Fibroblast of the aortic adventitia (primary cell): ENCODE measurements at regions not wholly inside any gene's neighbourhood (a gene's known extent, or its start where the extent isn't known, plus 50 kb on each side); places are given as distances from the start of the nearest gene placed in this dataset.

ENCODE experiments used
- DNase-seq: peaks from one replicate; pipeline ENCODE4 v3.0.0-alpha.2; 2010; ENCODE audit warnings: low read depth
- H3K4me3 ChIP-seq: 2 replicates; pipeline ENCODE4 v1.5.1; 2011; ENCODE audit warnings: low read depth, mild to moderate bottlenecking, control low read depth, low read length, moderate library complexity
- TF ChIP-seq, protein P1 (sequence below): IDR thresholded peaks from 2 replicates; pipeline ENCODE4 v1.5.1; 2011; ENCODE audit warnings: mild to moderate bottlenecking, low read length, control low read depth, inconsistent platforms; ENCODE audit not compliant: insufficient read depth

DNA sequence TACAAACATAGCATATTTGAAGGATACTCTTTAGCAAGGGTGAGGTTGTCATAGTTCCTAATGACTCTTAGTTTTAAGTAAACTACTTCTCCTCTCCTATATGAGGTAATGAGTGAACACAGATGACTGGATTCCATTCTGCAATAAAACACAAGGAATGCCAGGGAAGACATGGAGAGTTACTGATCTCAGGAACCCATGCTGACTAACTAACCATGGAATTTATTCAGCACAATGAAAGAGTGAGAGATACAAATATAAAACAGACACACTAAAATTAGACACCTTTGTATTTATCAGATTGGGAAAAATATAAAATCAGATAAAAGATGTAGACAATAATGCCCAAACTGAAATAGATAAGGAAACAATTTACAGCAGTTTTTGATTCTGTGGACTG, 1525.9 kb upstream of the SLC10A2 start:
- TF ChIP-seq, protein P1, sequence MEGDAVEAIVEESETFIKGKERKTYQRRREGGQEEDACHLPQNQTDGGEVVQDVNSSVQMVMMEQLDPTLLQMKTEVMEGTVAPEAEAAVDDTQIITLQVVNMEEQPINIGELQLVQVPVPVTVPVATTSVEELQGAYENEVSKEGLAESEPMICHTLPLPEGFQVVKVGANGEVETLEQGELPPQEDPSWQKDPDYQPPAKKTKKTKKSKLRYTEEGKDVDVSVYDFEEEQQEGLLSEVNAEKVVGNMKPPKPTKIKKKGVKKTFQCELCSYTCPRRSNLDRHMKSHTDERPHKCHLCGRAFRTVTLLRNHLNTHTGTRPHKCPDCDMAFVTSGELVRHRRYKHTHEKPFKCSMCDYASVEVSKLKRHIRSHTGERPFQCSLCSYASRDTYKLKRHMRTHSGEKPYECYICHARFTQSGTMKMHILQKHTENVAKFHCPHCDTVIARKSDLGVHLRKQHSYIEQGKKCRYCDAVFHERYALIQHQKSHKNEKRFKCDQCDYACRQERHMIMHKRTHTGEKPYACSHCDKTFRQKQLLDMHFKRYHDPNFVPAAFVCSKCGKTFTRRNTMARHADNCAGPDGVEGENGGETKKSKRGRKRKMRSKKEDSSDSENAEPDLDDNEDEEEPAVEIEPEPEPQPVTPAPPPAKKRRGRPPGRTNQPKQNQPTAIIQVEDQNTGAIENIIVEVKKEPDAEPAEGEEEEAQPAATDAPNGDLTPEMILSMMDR = no peak
- peak; percentile 25 for DNase-seq
- no peak overlapping the region for H3K4me3 ChIP-seq

DNA sequence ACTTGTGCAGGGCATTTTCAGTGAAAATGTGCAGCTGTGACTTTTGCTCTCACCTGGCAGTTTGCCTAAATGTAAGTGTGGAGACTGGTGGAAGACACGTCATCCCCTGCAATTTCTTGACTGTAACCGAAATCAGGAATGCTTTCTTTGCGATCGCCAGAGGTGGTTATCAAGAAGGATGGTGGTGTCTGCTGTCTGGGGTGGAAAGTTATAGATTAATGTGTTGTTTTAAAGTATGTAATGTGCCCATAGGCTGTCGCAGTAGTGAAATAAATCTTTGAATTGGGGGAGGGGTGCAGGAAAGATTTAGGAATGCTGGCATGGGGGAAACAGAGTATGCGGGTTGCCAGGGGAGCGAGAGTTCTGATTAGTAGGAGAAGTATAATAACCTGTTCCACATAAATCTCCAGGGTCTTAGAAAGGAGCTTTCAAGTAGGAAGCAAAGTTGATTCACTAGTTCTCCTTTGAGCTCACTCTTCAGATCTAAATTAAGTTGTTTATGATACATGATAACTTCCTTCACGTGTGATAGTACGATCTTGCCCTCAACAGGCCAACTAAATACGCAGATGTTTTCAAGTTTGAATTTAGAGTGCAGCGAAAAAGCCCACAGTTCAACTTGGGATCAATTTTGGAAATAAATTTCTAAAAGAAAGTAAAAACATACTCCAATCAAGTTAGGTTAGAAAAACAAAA, 1520.0 kb upstream of the SLC10A2 start:
- DNase-seq = peak; percentile 25
- H3K4me3 ChIP-seq = no peak overlapping the region
- TF ChIP-seq, protein P1 = no peak

DNA sequence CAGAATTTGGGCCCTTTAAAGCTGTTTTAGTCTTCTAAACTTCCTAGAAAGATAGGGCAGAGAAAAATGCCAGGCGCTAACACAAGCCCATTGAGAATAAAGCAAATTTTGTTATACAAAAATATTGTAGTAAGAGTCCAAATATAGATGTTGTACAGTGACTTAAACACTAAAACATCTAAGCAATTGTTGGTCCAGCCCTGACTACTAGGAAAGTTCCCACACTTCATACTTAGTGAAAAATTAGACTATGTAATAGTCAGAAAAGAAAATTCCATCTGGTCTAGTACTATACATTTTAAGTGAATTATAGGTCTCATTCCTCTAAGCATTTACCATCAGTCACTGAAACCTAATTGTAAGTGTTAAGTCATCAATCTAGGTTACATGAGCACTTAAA, 1518.3 kb upstream of the SLC10A2 start:
- H3K4me3 ChIP-seq = no peak overlapping the region
- DNase-seq = no peak
- TF ChIP-seq, protein P1 = no peak

DNA sequence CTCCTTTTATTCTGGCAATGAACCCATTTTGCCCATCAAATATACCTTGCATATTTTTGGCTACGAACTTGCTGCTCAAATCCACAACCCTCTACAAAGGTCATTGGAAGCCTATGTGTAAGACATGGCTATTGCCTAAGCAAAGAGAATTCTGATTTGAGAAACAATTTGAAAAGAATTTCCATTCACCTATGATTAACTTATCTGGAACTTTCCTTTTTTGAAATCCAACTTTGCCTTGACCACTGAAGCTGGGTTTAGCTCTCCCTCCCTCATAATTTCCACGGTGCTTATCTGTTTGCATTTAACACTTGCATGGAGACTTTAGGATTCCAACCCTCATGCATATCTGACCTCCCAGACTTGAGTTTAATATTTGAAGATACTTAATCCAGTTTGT, 1514.7 kb upstream of the SLC10A2 start:
- DNase-seq = no peak
- H3K4me3 ChIP-seq = no peak overlapping the region
- TF ChIP-seq, protein P1 = no peak

DNA sequence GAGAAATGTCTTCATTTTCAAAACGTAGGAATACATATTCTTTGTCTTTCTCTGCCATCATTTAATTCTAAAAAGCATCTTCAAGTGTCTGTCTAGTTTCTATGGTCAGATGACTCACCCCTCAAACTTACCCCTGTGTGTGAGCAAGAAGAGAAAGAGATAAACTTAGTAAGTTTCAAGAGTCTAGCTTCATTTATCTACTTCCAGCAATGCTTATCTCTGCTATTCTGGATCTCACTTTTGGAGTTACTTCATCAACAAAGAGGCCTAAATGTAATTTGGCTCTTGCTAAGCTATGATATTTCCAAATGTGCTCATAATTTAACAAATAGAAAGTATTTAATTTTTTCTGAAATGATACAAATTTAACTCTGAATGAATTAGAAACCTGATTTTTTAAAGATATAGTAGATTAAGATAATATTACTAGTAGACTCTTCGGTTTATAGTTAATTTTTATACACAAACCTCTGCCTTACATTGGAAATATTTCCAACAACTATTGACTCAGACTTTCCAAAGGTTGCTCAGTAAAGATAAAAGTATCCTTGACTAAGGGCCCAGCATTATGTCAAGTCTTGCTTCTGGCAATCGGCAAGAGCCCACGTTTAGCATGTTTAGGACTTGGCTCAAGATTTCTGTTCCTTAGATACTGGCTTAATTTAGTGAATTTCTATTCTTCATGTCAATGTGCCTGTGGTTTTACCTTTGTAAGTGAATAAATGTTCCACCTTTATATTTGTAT, 1511.0 kb upstream of the SLC10A2 start:
- no peak overlapping the region for H3K4me3 ChIP-seq
- peak; percentile 24 for DNase-seq
- TF ChIP-seq, protein P1 = no peak

DNA sequence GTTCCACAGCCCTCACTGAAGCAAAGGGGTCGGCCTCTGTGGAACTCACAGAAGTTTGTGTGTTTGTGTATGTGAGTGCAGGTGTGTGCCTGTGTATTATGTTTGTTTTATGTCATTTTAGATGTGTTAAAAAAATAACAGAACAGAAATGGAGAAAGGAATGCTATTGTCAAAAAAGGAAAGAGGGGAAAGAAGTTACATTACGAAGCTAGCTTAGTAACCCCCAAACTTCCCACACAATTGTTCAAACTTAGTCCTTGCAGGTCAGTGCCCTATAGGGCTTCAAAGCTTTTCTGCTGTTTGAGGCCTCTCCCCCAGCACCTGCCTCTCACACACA, 1505.6 kb upstream of the SLC10A2 start:
- H3K4me3 ChIP-seq = no peak overlapping the region
- TF ChIP-seq, protein P1 = no peak
- no peak for DNase-seq
